Activated T-cell treated with anti-CD3 and anti-CD28 coated beads, Interleukin-2, amount 50 U/mL, for 1 hour (primary cell): ENCODE measurements at regions not wholly inside any gene's neighbourhood (a gene's known extent, or its start where the extent isn't known, plus 50 kb on each side); places are given as distances from the start of the nearest gene placed in this dataset.
"Not testable (repeated sequence)": the region's sequence is repeated elsewhere in the genome, so short reads cannot be mapped to it uniquely, and the experiment has no call there.

Source experiments
- DNase-seq: peaks from one replicate; pipeline ENCODE4 v3.0.0-alpha.2; 2020

GRCh38 chr19:30105316-30105715, 163.3 kb downstream of the URI1 start:
- DNase-seq = no peak

GRCh38 chr19:30105727-30106126, 163.7 kb downstream of the URI1 start:
- no peak for DNase-seq

- DNase-seq = no peak
Measured at GRCh38 chr19:30106417-30107095, 164.5 kb downstream of the URI1 start.

GRCh38 chr19:30107251-30107650, 165.2 kb downstream of the URI1 start:
- no peak for DNase-seq

- DNase-seq = no peak
Measured at GRCh38 chr19:30109565-30109964, 167.5 kb downstream of the URI1 start.

- no peak for DNase-seq
Measured at GRCh38 chr19:30111021-30111855, 169.2 kb downstream of the URI1 start.

GRCh38 chr19:30112171-30112570, 170.1 kb downstream of the URI1 start:
- DNase-seq = no peak

- DNase-seq = no peak
Measured at GRCh38 chr19:30112666-30113065, 170.6 kb downstream of the URI1 start.

- no peak for DNase-seq
Measured at GRCh38 chr19:30113186-30113585, 171.1 kb downstream of the URI1 start.

- not testable (repeated sequence) for DNase-seq
Measured at GRCh38 chr19:30114095-30114494, 172.1 kb downstream of the URI1 start.

- no peak for DNase-seq
Measured at GRCh38 chr19:30115947-30116346, 173.9 kb downstream of the URI1 start.

- no peak for DNase-seq
Measured at GRCh38 chr19:30116530-30116929, 174.5 kb downstream of the URI1 start.

GRCh38 chr19:30116984-30117555, 175.0 kb downstream of the URI1 start:
- no peak for DNase-seq

- DNase-seq = no peak
Measured at GRCh38 chr19:30117636-30118145, 175.7 kb downstream of the URI1 start.

- no peak for DNase-seq
Measured at GRCh38 chr19:30118221-30118620, 176.2 kb downstream of the URI1 start.

- no peak for DNase-seq
Measured at GRCh38 chr19:30118760-30119159, 176.7 kb downstream of the URI1 start.

- DNase-seq = no peak
Measured at GRCh38 chr19:30119180-30119908, 177.3 kb downstream of the URI1 start.

- DNase-seq = no peak
Measured at GRCh38 chr19:30120860-30121484, 178.9 kb downstream of the URI1 start.

GRCh38 chr19:30122431-30122830, 180.4 kb downstream of the URI1 start:
- DNase-seq = no peak

GRCh38 chr19:30123119-30123518, 181.1 kb downstream of the URI1 start:
- DNase-seq = no peak

- no peak for DNase-seq
Measured at GRCh38 chr19:30123611-30124010, 181.6 kb downstream of the URI1 start.

- DNase-seq = no peak
Measured at GRCh38 chr19:30128211-30128610, 186.2 kb downstream of the URI1 start.
